HCT116 (cell line): ENCODE measurements at regions not wholly inside any gene's neighbourhood (a gene's known extent, or its start where the extent isn't known, plus 50 kb on each side); places are given as distances from the start of the nearest gene placed in this dataset.

ENCODE experiments used
- ATAC-seq: fragments of 200-7000 bp; cut with Tn5 transposase; 2 replicates; pipeline ENCODE4 v1.9.1; 2020; ENCODE audit warnings: mild to moderate bottlenecking, moderate library complexity
- BruUV-seq: library from RNA; stranded (reverse); fragments of 400-500 nt; replicated peaks from 2 replicates; lab custom pipeline; 2021; lab: Mats Ljungman, UMichigan
- CTCF ChIA-PET: fragments of 300-600 bp; sonication (Branson Sonifier 250); formaldehyde crosslinking; loops from one replicate; lab custom pipeline; 2021; ENCODE audit warnings: antibody characterized with exemption; lab: Charles Lee
- POLR2A ChIA-PET: fragments of 300-600, 350-600 bp; sonication (Branson Sonifier 250); formaldehyde crosslinking; loops from one replicate; lab custom pipeline; 2021; ENCODE audit warnings: antibody characterized with exemption; lab: Charles Lee
- RAD21 ChIA-PET, 2 experiments: fragments of 300-600 bp; sonication (Branson Sonifier 250); formaldehyde crosslinking; loops; one replicate each; lab custom pipeline; 2023; ENCODE audit warnings: low total read pairs in 2 of 2; ENCODE audit not compliant: uncharacterized antibody in 2 of 2, unreplicated experiment in 2 of 2, low non-redundant PET in 1 of 2; lab: Charles Lee
- DNase-seq: peaks from one replicate; pipeline ENCODE4 v3.0.0-alpha.2; 2010; ENCODE audit warnings: low read depth, low spot score
- H2AFZ ChIP-seq: fragments of 200-600 bp; shearing (Covaris generic), sonication (generic); 2 replicates; pipeline ENCODE4 v1.6.1; 2017; ENCODE audit warnings: low read depth, mixed run types, mixed read lengths, antibody characterized with exemption, low read length; ENCODE audit not compliant: poor library complexity, severe bottlenecking
- H3K27ac ChIP-seq: 2 replicates; pipeline ENCODE4 v1.5.1; 2012; ENCODE audit warnings: low read depth, low read length
- H3K27me3 ChIP-seq: fragments of 200-600 bp; sonication (generic); 2 replicates; pipeline ENCODE4 v1.6.1; 2016; ENCODE audit warnings: mixed run types, low read length, mixed read lengths; ENCODE audit not compliant: insufficient read depth
- H3K36me3 ChIP-seq, 2 experiments: fragments of 200-500 bp in 1 of 2; fragments of 200-600 bp in 1 of 2; sonication (Bioruptor generic) in 1 of 2; sonication (generic) in 1 of 2; 2 replicates each; pipeline versions ENCODE4 v1.5.1 to v1.6.1; 2014 to 2016; ENCODE audit warnings: low read length in 2 of 2, inconsistent platforms in 1 of 2, mixed read lengths in 1 of 2, mixed run types in 1 of 2; ENCODE audit not compliant: insufficient read depth in 2 of 2, control insufficient read depth in 1 of 2
- H3K4me1 ChIP-seq, 2 experiments: fragments of 200-600 bp in 1 of 2; sonication (generic) in 1 of 2; 2 replicates each; pipeline versions ENCODE4 v1.5.1 to v1.6.1; 2012 to 2017; ENCODE audit warnings: low read length in 2 of 2, inconsistent platforms in 1 of 2, mild to moderate bottlenecking in 1 of 2, mixed read lengths in 1 of 2, mixed run types in 1 of 2, moderate library complexity in 1 of 2; ENCODE audit not compliant: insufficient read depth in 2 of 2, control insufficient read depth in 1 of 2
- H3K4me2 ChIP-seq: fragments of 200-600 bp; sonication (generic); 2 replicates; pipeline ENCODE4 v1.6.1; 2017; ENCODE audit warnings: mixed run types, low read length, mixed read lengths
- H3K4me3 ChIP-seq, 2 experiments: fragments of 200-600 bp in 1 of 2; sonication (generic) in 1 of 2; replicated peaks in 1 of 2; 2 replicates each; pipeline ENCODE4 v1.5.1; 2011 to 2016; ENCODE audit warnings: low read length in 2 of 2, control low read depth in 1 of 2, low read depth in 1 of 2, mild to moderate bottlenecking in 1 of 2, mixed read lengths in 1 of 2, mixed run types in 1 of 2
- H3K79me2 ChIP-seq: fragments of 200-600 bp; sonication (generic); 2 replicates; pipeline ENCODE4 v1.6.1; 2017; ENCODE audit warnings: mild to moderate bottlenecking, mixed run types, low read length, moderate library complexity, mixed read lengths; ENCODE audit not compliant: insufficient read depth
- H3K9ac ChIP-seq: fragments of 200-600 bp; sonication (generic); 2 replicates; pipeline ENCODE4 v1.6.1; 2016; ENCODE audit warnings: low read length, mixed read lengths
- H3K9me2 ChIP-seq: fragments of 200-600 bp; sonication (generic), shearing (Covaris generic); 2 replicates; pipeline ENCODE4 v1.6.1; 2017; ENCODE audit warnings: mixed run types, mild to moderate bottlenecking, moderate library complexity; ENCODE audit not compliant: insufficient read depth
- H3K9me3 ChIP-seq, 2 experiments: fragments of 200-500 bp in 1 of 2; fragments of 200-600 bp in 1 of 2; sonication (Bioruptor generic) in 1 of 2; sonication (generic) in 1 of 2; 2 replicates each; pipeline ENCODE4 v1.6.1; 2014 to 2017; ENCODE audit warnings: low read length in 2 of 2, mixed read lengths in 2 of 2, inconsistent platforms in 1 of 2, low read depth in 1 of 2, mild to moderate bottlenecking in 1 of 2, mixed run types in 1 of 2, moderate library complexity in 1 of 2; ENCODE audit not compliant: control insufficient read depth in 1 of 2, insufficient read depth in 1 of 2
- H4K20me1 ChIP-seq: fragments of 200-600 bp; sonication (generic), shearing (Covaris generic); 2 replicates; pipeline ENCODE4 v1.6.1; 2017; ENCODE audit warnings: mixed run types, mild to moderate bottlenecking, moderate library complexity; ENCODE audit not compliant: insufficient read depth
- CEBPB ChIP-seq: IDR thresholded peaks from 2 replicates; pipeline ENCODE4 v1.6.1; 2012; ENCODE audit warnings: low read depth
- EGR1 ChIP-seq: IDR thresholded peaks from 2 replicates; pipeline ENCODE4 v1.6.1; 2012; ENCODE audit warnings: low read depth
- ELF1 ChIP-seq: IDR thresholded peaks from 2 replicates; pipeline ENCODE4 v1.6.1; 2012; ENCODE audit warnings: low read depth, borderline replicate concordance
- JUND ChIP-seq: IDR thresholded peaks from 2 replicates; pipeline ENCODE4 v1.6.1; 2012
- MAX ChIP-seq: IDR thresholded peaks from 2 replicates; pipeline ENCODE4 v1.6.1; 2012
- POLR2AphosphoS5 ChIP-seq: IDR thresholded peaks from 2 replicates; pipeline ENCODE4 v1.6.1; 2011; ENCODE audit warnings: mild to moderate bottlenecking, low read depth, low read length, moderate library complexity
- SIN3A ChIP-seq: IDR thresholded peaks from 2 replicates; pipeline ENCODE4 v1.6.1; 2012; ENCODE audit warnings: low read depth
- SP1 ChIP-seq: IDR thresholded peaks from 2 replicates; pipeline ENCODE4 v1.6.1; 2012; ENCODE audit warnings: low read depth
- TCF7L2 ChIP-seq: IDR thresholded peaks from 2 replicates; pipeline ENCODE4 v1.7.0; 2011; ENCODE audit warnings: borderline replicate concordance, inconsistent platforms; ENCODE audit not compliant: insufficient read depth, insufficient read length; ENCODE audit errors: extremely low read depth
- ZBTB33 ChIP-seq: IDR thresholded peaks from 2 replicates; pipeline ENCODE4 v1.6.1; 2011; ENCODE audit warnings: mild to moderate bottlenecking, low read length, moderate library complexity; ENCODE audit not compliant: insufficient replicate concordance; ENCODE audit errors: extremely low read depth
- ZFX ChIP-seq: fragments of 450-650 bp; IDR thresholded peaks from 2 replicates; pipeline ENCODE4 v1.6.1; 2017
- intact Hi-C: fragments of 100-400 bp; cut with micrococcal nuclease; formaldehyde crosslinking; loops from 2 replicates; pipeline ENCODE4 v1.10.0; 2022

DNA sequence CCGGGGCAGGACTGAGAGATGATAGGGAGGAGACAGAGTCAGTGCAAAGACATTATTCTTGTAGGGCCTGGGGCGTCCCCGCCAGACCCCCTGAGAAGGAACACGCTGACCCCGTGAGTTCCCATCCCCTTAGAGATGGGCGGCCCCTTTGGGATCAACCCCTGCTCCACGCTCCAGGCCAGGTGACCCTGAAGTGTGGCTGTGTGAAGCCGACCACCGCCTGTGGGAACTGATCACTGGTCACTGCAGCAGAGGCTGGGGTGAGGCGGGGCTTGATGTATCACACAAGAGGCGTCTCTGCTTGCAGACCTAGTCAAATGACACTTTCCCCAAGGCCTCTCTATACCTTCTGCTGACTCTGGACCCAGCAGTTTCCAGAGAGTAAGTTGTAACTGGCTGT is 157.4 kb upstream of the TWIST2 start:
- no peak for TF ChIP-seq EGR1
- no peak for TF ChIP-seq SIN3A
- no peak for TF ChIP-seq POLR2AphosphoS5
- no peak for TF ChIP-seq SP1
- no peak for TF ChIP-seq ZFX
- no peak for TF ChIP-seq TCF7L2
- TF ChIP-seq ELF1: no peak
- no peak for TF ChIP-seq ZBTB33
- no peak for TF ChIP-seq JUND
- no peak for TF ChIP-seq CEBPB
- TF ChIP-seq MAX: no peak
- H3K79me2 ChIP-seq: no peaks in the 10 kb centered on the region
- ChIA-PET RAD21 (no interaction called here), CTCF (no interaction called here), POLR2A (no interaction called here)
- no peak overlapping the region for H3K4me2 ChIP-seq
- no peak overlapping the region for H3K9ac ChIP-seq
- intact Hi-C loops: no loop called here
- H4K20me1 ChIP-seq: no peaks in the 10 kb centered on the region
- H2AFZ ChIP-seq: no peak overlapping the region
- H3K36me3 ChIP-seq: no peaks in the 10 kb centered on the region
- H3K4me3 ChIP-seq: no peak overlapping the region
- no peak for DNase-seq
- H3K27ac ChIP-seq: no peak overlapping the region
- no peaks in the 10 kb centered on the region for H3K9me2 ChIP-seq
- ATAC-seq: no peak
- BruUV-seq: no TSS peak
- no peaks in the 10 kb centered on the region for H3K27me3 ChIP-seq
- H3K4me1 ChIP-seq: no peaks in the 10 kb centered on the region
- H3K9me3 ChIP-seq: no peaks in the 10 kb centered on the region
